Activated CD8-positive, alpha-beta memory T cell treated with anti-CD3 and anti-CD28 coated beads for 24 hours (primary cell): ENCODE measurements at regions not wholly inside any gene's neighbourhood (a gene's known extent, or its start where the extent isn't known, plus 50 kb on each side); places are given as distances from the start of the nearest gene placed in this dataset.

ENCODE experiments used
- DNase-seq: peaks from one replicate; pipeline ENCODE4 v3.0.0-alpha.2; 2020

GRCh38 chr15:58330741-58331559 lies 100.8 kb upstream of the LIPC start:
- DNase-seq: no peak

DNA sequence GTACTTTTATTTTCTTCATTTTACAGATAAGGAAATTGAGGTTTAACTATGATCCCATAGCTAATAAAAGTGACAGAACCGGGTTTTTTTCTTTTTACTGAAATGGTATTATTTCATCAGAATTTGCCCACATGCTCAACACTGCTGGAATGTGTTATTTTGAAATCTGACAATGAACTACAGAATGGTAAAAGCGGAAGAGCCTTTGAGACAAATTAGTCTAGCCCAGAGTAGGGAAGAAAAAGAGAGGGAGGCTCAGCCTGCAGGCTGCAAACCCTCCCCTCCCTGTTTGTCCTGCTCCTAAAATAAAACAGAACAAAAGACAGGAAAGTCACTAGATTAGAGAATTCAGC lies 100.3 kb upstream of the LIPC start:
- no peak for DNase-seq

DNA sequence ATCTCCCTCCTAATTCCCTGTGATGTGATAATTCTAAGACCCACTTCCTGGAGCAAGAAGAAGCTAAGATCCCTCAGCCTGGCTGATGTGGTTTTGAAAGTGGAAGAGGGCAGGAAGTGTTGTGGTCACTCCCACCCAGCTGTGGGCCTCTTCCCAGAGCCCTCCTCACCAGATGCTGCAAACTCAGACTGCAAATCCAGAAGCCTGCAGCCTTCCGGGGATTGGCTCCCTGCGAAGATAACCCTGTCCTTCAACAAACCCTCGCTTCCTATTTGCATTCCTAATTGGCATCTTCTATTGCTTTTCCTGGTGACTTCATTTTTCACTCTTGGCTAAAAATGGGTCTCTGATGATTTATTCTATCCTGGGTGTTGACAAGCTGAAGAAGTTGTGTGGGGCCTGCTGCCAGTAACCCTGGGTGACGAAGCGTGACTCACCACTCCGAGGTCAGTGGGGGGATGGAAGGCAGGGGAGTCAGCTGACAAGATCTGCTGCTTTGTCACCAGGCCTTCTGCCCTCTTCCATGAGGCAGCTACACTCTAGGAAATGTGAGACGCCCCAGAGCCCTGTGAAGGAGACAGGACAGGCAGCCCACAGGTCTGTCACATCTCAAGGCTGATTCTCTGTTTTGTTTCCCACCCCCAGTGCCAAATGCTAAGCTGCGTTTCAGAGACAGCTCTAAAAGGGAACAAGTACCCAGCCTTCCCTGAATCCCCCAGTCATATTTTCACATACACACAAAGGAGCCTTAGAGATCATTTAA lies 99.7 kb upstream of the LIPC start:
- DNase-seq: peak; percentile 91

DNA sequence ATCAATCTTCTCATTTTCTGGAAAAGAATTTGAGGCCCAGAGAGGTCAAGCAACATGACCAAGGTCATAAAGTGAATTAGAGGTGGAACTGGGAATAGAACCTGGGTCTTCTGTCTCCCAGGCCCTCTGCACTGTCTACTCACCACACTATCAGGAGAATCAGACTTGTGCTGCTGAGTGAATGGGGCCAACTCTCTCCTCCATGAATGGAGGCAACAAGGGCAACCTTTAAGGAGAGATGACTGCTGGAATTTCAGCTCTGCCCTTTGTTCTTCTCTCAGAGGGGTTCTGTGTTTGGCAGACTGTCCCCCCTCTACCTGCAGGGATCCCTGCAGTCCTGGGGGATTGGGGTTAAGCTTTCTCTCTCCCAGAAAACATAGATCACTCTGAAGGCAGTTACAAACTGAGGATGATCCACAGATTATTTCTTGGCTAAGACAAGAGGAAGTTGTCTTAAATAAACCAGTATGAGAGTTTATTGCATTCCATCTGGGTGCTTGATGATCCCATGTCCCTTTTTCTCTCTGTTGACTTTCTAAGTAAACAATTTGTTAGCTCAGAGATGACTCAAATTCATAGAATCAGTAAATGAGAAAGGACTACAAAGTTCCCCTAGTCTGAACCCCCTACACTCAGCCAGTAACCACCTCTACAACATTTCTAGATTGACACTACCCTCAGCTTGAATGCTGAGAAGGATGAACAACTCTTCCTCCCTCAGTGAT lies 99.0 kb upstream of the LIPC start:
- no peak for DNase-seq

DNA sequence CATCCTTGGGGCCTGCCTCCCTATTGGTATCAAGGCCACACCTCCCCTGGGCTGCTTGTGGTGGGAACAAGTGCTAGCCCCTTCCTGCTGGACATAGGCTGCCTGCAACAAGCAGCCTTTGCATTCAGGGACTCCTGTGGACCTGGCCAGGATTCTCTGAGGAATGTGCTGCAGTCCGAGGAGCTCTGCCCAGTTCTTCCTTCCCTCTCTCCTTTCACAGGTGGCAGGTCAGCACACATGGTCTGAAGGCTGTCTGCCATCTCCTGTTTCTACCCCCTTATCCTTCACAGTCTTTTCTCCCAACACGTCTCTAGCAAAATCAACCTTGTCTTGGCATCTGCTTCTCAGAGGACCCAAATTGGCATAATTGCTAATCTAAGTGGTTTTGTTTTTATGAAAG lies 97.0 kb upstream of the LIPC start:
- DNase-seq: no peak

- DNase-seq: no peak
These were observed 95.6 kb upstream of the LIPC start for GRCh38 chr15:58336161-58336560.

DNA sequence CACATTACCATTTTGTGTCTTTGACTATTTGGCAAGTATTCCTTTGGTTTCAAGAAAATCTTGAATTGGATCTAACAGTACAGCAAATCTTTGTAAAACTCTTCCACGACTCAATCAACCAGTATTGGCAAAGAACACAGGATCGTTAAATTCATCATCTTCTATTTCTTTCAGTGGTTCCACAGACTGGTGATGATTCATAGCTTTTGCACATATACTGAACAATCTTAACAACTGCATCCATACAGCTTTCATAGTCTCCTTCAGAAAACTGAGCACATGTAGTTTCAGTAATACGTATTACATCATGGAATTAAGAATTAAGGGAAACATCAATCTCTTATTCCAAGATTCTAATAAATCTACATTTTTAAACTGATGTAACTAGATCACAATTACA lies 91.6 kb upstream of the LIPC start:
- no peak for DNase-seq

- no peak for DNase-seq
These were observed 89.3 kb upstream of the LIPC start for GRCh38 chr15:58342508-58342907.

GRCh38 chr15:58344213-58345070 lies 87.3 kb upstream of the LIPC start:
- DNase-seq: no peak

DNA sequence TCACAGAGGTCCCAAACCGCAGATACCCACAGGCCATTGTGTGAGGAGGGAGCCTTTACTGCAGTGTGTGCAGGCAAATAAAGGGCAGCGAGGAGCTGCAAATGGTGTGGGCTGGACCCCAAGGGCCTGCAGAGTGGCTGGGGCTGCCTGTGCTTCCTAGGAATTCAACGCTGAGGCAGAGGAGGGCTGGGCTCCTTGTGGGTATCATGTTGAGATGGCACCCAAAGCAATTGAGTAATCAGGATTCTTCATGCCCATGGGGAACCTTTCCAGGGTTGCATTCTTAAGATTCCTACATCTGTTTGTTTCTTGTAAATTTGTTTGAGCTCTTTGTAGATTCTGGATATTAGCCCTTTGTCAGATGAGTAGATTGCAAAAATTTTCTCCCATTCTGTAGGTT lies 85.4 kb upstream of the LIPC start:
- DNase-seq: no peak

DNA sequence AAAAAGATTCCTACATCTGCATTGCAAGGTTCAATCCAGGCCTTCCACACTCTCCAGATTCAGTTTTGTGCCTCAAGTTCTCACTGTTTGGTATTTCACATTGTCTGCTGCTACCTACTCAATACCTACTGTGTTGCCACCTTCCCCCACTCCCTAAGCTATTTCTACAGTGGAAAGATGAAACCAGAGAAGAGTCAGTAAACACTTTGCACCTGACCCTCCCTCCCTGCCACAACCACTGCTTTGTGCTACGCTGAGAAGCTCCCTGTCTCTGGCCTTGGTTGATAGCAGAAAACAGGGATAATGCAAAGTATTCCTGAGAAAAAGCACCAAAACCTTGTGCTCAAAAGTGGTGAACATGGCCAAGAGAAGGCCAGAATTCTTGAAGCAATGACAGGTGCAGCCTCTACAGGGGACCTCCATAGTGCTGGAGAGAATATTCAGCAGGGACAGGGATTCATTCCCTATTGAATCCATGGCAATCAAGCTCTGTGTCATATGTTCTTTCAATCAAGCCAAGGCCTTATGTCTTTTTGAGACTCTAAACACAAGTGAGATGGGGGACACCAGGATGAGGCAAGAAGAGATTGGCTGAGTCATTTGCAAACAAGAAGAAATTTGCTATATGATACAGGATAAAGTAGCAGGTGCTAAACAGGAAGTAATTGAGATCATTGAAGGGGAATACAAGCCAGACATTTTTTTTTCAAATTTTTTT lies 83.5 kb upstream of the LIPC start:
- no peak for DNase-seq

- no peak for DNase-seq
These were observed 79.5 kb upstream of the LIPC start for GRCh38 chr15:58352026-58352929.

DNA sequence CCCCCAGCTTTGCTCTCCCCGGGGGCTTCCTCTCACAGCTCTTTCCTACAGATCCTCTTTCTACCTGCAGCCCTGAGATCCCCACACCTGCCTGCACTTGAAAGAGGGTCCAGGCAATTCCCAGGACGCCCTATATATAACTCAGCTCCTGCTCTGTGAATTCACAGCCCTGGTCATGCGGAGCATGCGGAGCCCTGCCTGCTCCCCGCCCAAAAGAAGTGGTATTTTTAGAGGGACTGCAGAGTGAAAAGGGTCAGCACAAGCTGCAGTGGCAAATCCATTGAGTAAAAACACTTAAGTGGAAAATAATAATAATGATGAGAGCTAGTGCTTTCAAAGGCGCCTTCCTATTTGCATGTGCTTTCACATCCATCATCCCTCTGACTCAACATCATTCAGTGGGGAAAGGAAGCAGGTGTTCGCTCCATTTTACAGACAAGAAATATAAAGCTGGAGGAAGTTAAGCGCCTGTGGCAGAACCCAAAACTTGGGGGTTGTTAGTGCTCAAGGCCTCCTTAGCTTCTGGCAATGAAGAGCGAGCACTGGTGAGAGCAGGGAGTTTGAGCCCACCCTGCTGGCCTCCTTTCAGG lies 76.3 kb upstream of the LIPC start:
- no peak for DNase-seq

GRCh38 chr15:58355973-58356372 lies 75.8 kb upstream of the LIPC start:
- DNase-seq: no peak

- peak; percentile 67 for DNase-seq
These were observed 74.0 kb upstream of the LIPC start for GRCh38 chr15:58357529-58358476.

DNA sequence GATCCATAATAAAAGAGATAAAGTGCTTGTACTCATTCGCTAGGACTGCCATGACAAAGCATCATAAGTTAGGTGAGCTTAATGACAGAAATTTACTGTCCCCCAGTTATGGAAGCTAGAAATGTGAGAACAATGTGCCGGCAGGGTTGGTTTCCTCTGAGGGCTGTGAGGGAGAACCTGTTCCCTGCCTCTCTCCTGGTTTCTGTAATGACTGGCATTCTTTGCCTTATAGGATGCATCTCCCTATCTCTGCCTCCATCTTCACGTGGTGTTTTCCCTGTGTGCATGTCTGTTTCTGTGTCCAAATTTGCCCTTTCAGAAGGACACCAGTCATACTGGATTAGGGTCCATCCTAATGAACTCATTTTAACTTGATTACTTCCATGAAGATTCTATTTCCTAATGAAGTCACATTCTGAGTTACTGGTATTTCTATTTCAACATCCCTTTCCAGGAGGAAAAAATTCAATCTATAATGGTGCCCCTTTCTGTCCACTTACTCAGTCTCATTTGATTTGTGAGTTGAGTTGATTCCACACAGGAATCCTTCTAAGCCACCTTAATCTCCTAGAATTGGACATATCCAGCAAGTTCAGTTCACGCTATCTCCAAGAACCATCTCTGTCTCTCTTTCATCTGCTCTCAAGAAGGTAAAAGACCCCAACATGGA lies 71.2 kb upstream of the LIPC start:
- DNase-seq: no peak

GRCh38 chr15:58361273-58361759 lies 70.5 kb upstream of the LIPC start:
- no peak for DNase-seq

- no peak for DNase-seq
These were observed 69.4 kb upstream of the LIPC start for GRCh38 chr15:58362262-58362922.
